ENCODE measurements at regions not wholly inside any gene's neighbourhood (a gene's known extent, or its start where the extent isn't known, plus 50 kb on each side); places are given as distances from the start of the nearest gene placed in this dataset.

GRCh38 chr3:107235928-107236315 lies 141.3 kb upstream of the CCDC54 start:
- TF ChIP-seq EZH2phosphoT487 (IDR thresholded peaks at IDR 0.05) = no peak
- TF ChIP-seq CTCF (IDR thresholded peaks at IDR 0.05) = peak; percentile 99

All from neural progenitor cell (in vitro differentiated cells).